RPMI7951 (cell line): ENCODE measurements at regions not wholly inside any gene's neighbourhood (a gene's known extent, or its start where the extent isn't known, plus 50 kb on each side); places are given as distances from the start of the nearest gene placed in this dataset.
"Not testable (repeated sequence)": the region's sequence is repeated elsewhere in the genome, so short reads cannot be mapped to it uniquely, and the experiment has no call there.

ENCODE experiments used
- DNase-seq: peaks from one replicate; pipeline ENCODE4 v3.0.0-alpha.2; 2012; ENCODE audit warnings: low read depth

- DNase-seq: not testable (repeated sequence)
Measured at GRCh38 chr13:109702030-109702597, 84.3 kb downstream of the IRS2 start.

GRCh38 chr13:109700176-109700575 is 86.2 kb downstream of the IRS2 start:
- DNase-seq: peak; percentile 83

- DNase-seq: no peak
Measured at GRCh38 chr13:109699628-109700071, 86.7 kb downstream of the IRS2 start.

GRCh38 chr13:109698779-109699178 is 87.6 kb downstream of the IRS2 start:
- peak; percentile 55 for DNase-seq

- DNase-seq: no peak
Measured at GRCh38 chr13:109697936-109698335, 88.4 kb downstream of the IRS2 start.

- no peak for DNase-seq
Measured at GRCh38 chr13:109695402-109696190, 90.8 kb downstream of the IRS2 start.

- no peak for DNase-seq
Measured at GRCh38 chr13:109694972-109695371, 91.4 kb downstream of the IRS2 start.

GRCh38 chr13:109693213-109693612 is 93.2 kb downstream of the IRS2 start:
- DNase-seq: no peak

- no peak for DNase-seq
Measured at GRCh38 chr13:109691689-109692088, 94.7 kb downstream of the IRS2 start.

GRCh38 chr13:109687559-109688448 is 98.6 kb downstream of the IRS2 start:
- DNase-seq: no peak

- DNase-seq: no peak
Measured at GRCh38 chr13:109685203-109685602, 101.2 kb downstream of the IRS2 start.

- DNase-seq: no peak
Measured at GRCh38 chr13:109684824-109685202, 101.6 kb downstream of the IRS2 start.

GRCh38 chr13:109684084-109684823 is 102.1 kb downstream of the IRS2 start:
- no peak for DNase-seq

GRCh38 chr13:109682534-109683244 is 103.7 kb downstream of the IRS2 start:
- no peak for DNase-seq

- DNase-seq: no peak
Measured at GRCh38 chr13:109680930-109681329, 105.5 kb downstream of the IRS2 start.

GRCh38 chr13:109680288-109680687 is 106.1 kb downstream of the IRS2 start:
- no peak for DNase-seq

- DNase-seq: no peak
Measured at GRCh38 chr13:109678459-109678858, 107.9 kb downstream of the IRS2 start.

- no peak for DNase-seq
Measured at GRCh38 chr13:109677206-109677605, 109.2 kb downstream of the IRS2 start.

GRCh38 chr13:109673477-109673876 is 112.9 kb downstream of the IRS2 start:
- no peak for DNase-seq

GRCh38 chr13:109672545-109672944 is 113.8 kb downstream of the IRS2 start:
- DNase-seq: no peak

- no peak for DNase-seq
Measured at GRCh38 chr13:109671919-109672318, 114.5 kb downstream of the IRS2 start.
